NCI-H446 treated with DMSO at 0.1 percent for 48 hours (cell line): ENCODE measurements at regions not wholly inside any gene's neighbourhood (a gene's known extent, or its start where the extent isn't known, plus 50 kb on each side); places are given as distances from the start of the nearest gene placed in this dataset.

ENCODE experiments used
- DNase-seq: peaks from one replicate; lab custom pipeline; 2025; lab: John Stamatoyannopoulos, UW

- no peak for DNase-seq
These were observed 51.4 kb upstream of the TMEM132E start for GRCh38 chr17:34527908-34528470.

GRCh38 chr17:34527136-34527907, 52.1 kb upstream of the TMEM132E start:
- DNase-seq: no peak

GRCh38 chr17:34525651-34526050, 53.7 kb upstream of the TMEM132E start:
- DNase-seq: no peak

GRCh38 chr17:34521955-34522354, 57.4 kb upstream of the TMEM132E start:
- DNase-seq: no peak

GRCh38 chr17:34519282-34519681, 60.1 kb upstream of the TMEM132E start:
- DNase-seq: no peak

- no peak for DNase-seq
These were observed 62.0 kb upstream of the TMEM132E start for GRCh38 chr17:34517406-34517805.

- no peak for DNase-seq
These were observed 67.5 kb upstream of the TMEM132E start for GRCh38 chr17:34511931-34512330.

- DNase-seq: no peak
These were observed 68.1 kb upstream of the TMEM132E start for GRCh38 chr17:34511265-34511664.

GRCh38 chr17:34504814-34505484, 74.4 kb upstream of the TMEM132E start:
- DNase-seq: no peak

- DNase-seq: no peak
These were observed 75.7 kb upstream of the TMEM132E start for GRCh38 chr17:34503528-34504195.

- no peak for DNase-seq
These were observed 77.0 kb upstream of the TMEM132E start for GRCh38 chr17:34502426-34502825.

- no peak for DNase-seq
These were observed 79.8 kb upstream of the TMEM132E start for GRCh38 chr17:34499576-34499975.

- no peak for DNase-seq
These were observed 85.5 kb upstream of the TMEM132E start for GRCh38 chr17:34493917-34494316.

GRCh38 chr17:34487626-34488025, 91.8 kb upstream of the TMEM132E start:
- DNase-seq: no peak

GRCh38 chr17:34486761-34487160, 92.6 kb upstream of the TMEM132E start:
- DNase-seq: no peak

GRCh38 chr17:34485999-34486398, 93.4 kb upstream of the TMEM132E start:
- DNase-seq: no peak

- no peak for DNase-seq
These were observed 95.1 kb upstream of the TMEM132E start for GRCh38 chr17:34484193-34484733.

- no peak for DNase-seq
These were observed 96.7 kb upstream of the TMEM132E start for GRCh38 chr17:34482730-34483129.

- DNase-seq: no peak
These were observed 97.6 kb upstream of the TMEM132E start for GRCh38 chr17:34481779-34482178.

- no peak for DNase-seq
These were observed 100.0 kb upstream of the TMEM132E start for GRCh38 chr17:34479371-34479770.

- no peak for DNase-seq
These were observed 101.1 kb upstream of the TMEM132E start for GRCh38 chr17:34478244-34478643.

- DNase-seq: no peak
These were observed 104.1 kb upstream of the TMEM132E start for GRCh38 chr17:34475296-34475695.
